Body of pancreas (tissue), 4 donors: ENCODE measurements at regions not wholly inside any gene's neighbourhood (a gene's known extent, or its start where the extent isn't known, plus 50 kb on each side); places are given as distances from the start of the nearest gene placed in this dataset.

ENCODE experiments used
- ATAC-seq: fragments of 150-250 bp; one replicate; pipeline ENCODE4 v1.9.1; 2016
- DNase-seq, 4 donors: peaks; one replicate each; pipeline ENCODE4 v3.0.0-alpha.2; 2019
- H3K27ac ChIP-seq, 4 donors: fragments of 200-600 bp; sonication (generic); 1 replicate in 3 of 4; 2 replicates in 1 of 4; pipeline versions ENCODE4 v1.5.1 to v1.6.1; 2016 to 2019; ENCODE audit warnings: mild to moderate bottlenecking in 1 of 4, mixed read lengths in 1 of 4, moderate library complexity in 1 of 4
- H3K27me3 ChIP-seq, 2 donors: fragments of 200-600 bp; sonication (generic); one replicate each; pipeline ENCODE4 v1.6.0; 2016; ENCODE audit warnings: mild to moderate bottlenecking in 1 of 2
- H3K36me3 ChIP-seq, 2 donors: fragments of 200-600 bp; sonication (generic); replicated peaks in 1 of 2; 2 replicates each; pipeline ENCODE4 v1.5.1; 2016; ENCODE audit warnings: low read depth in 2 of 2; ENCODE audit not compliant: insufficient read depth in 1 of 2
- H3K4me1 ChIP-seq: fragments of 200-600 bp; sonication (generic); one replicate; pipeline ENCODE4 v1.6.0; 2016
- H3K4me3 ChIP-seq, 2 donors: fragments of 200-600 bp; sonication (generic); 1 replicate in 1 of 2; 2 replicates in 1 of 2; pipeline ENCODE4 v1.5.1; 2016 to 2019
- H3K9me3 ChIP-seq, 3 donors: fragments of 200-600 bp; sonication (generic); 1 replicate in 2 of 3; 2 replicates in 1 of 3; pipeline ENCODE4 v1.5.1; 2016
- CTCF ChIP-seq, 7 experiments: fragments of 450-650 bp in 4 of 7; fragments of 200-600 bp in 3 of 7; sonication (generic) in 3 of 7; IDR thresholded peaks; one replicate each; pipeline ENCODE4 v1.5.1; 2016 to 2019; ENCODE audit warnings: antibody characterized with exemption in 7 of 7
- POLR2A ChIP-seq, 3 donors: fragments of 450-650 bp; IDR thresholded peaks; one replicate each; pipeline ENCODE4 v1.6.1; 2016; ENCODE audit warnings: antibody characterized with exemption in 3 of 3, mild to moderate bottlenecking in 2 of 3
- WGBS, 2 donors: methylation state at CpG; one replicate each; pipeline ENCODE4 v1.1.5; 2017; 5-methylcytosine and 5-hydroxymethylcytosine counted together
- intact Hi-C: fragments of 100-400 bp; cut with DNase I; formaldehyde crosslinking; loops from one replicate; pipeline ENCODE4 v1.15.1; 2023

GRCh38 chr5:145375521-145375920 lies 459.6 kb downstream of the PRELID2 start:
- H3K4me3 ChIP-seq, result no peak overlapping the region
- H3K4me1 ChIP-seq, result no peaks in the 10 kb centered on the region
- TF ChIP-seq CTCF (IDR thresholded peaks at IDR 0.05) (no peak), POLR2A (IDR thresholded peaks at IDR 0.05) (no peak)
- ATAC-seq, result no peak
- H3K27me3 ChIP-seq, result no peaks in the 10 kb centered on the region
- WGBS, 2 donors, result 79 to 100% methylated on average over 2 of the region's 2 CpGs
- no peak overlapping the region for H3K27ac ChIP-seq
- DNase-seq, result no peak
- no peaks in the 10 kb centered on the region for H3K36me3 ChIP-seq
- intact Hi-C loops, result no loop called here
- H3K9me3 ChIP-seq, result peaks cover 0 to 24% (median 0%) of the 10 kb centered on the region in 3 donors

- intact Hi-C loops, result no loop called here
- Histone ChIP-seq H3K36me3 (no peaks in the 10 kb centered on the region), H3K27me3 (no peaks in the 10 kb centered on the region), H3K9me3 (no peaks in the 10 kb centered on the region), H3K4me3 (no peak overlapping the region), H3K4me1 (no peaks in the 10 kb centered on the region), H3K27ac (no peak overlapping the region)
- TF ChIP-seq CTCF (IDR thresholded peaks at IDR 0.05) (no peak), POLR2A (IDR thresholded peaks at IDR 0.05) (no peak)
- DNase-seq (no peak), ATAC-seq (no peak)
- 70% methylated on average over 3 of the region's 3 CpGs for WGBS, 2 donors
These were observed 469.7 kb downstream of the PRELID2 start for GRCh38 chr5:145365464-145365863.

- no peak for ATAC-seq
- H3K4me3 ChIP-seq, result no peak overlapping the region
- DNase-seq, result no peak
- H3K4me1 ChIP-seq, result no peaks in the 10 kb centered on the region
- H3K27me3 ChIP-seq, result no peaks in the 10 kb centered on the region
- 50 to 61% methylated on average over 2 of the region's 2 CpGs for WGBS, 2 donors
- no peaks in the 10 kb centered on the region for H3K36me3 ChIP-seq
- no peaks in the 10 kb centered on the region for H3K9me3 ChIP-seq
- intact Hi-C loops, result no loop called here
- TF ChIP-seq CTCF (IDR thresholded peaks at IDR 0.05) (no peak), POLR2A (IDR thresholded peaks at IDR 0.05) (no peak)
- no peak overlapping the region for H3K27ac ChIP-seq
These were observed 472.9 kb downstream of the PRELID2 start for GRCh38 chr5:145362266-145362665.

- Histone ChIP-seq H3K4me1 (no peaks in the 10 kb centered on the region), H3K27me3 (no peaks in the 10 kb centered on the region), H3K36me3 (no peaks in the 10 kb centered on the region), H3K9me3 (no peaks in the 10 kb centered on the region), H3K27ac (no peak overlapping the region), H3K4me3 (no peak overlapping the region)
- intact Hi-C loops, result no loop called here
- ATAC-seq (no peak), DNase-seq (no peak)
- TF ChIP-seq POLR2A (IDR thresholded peaks at IDR 0.05) (no peak), CTCF (IDR thresholded peaks at IDR 0.05) (no peak)
These were observed 474.2 kb downstream of the PRELID2 start for GRCh38 chr5:145360936-145361335.

GRCh38 chr5:145350513-145350912 lies 484.6 kb downstream of the PRELID2 start:
- H3K27ac ChIP-seq, result no peak overlapping the region
- no peaks in the 10 kb centered on the region for H3K9me3 ChIP-seq
- intact Hi-C loops, result no loop called here
- DNase-seq, result no peak
- TF ChIP-seq CTCF (IDR thresholded peaks at IDR 0.05), result no peak
- no peak for TF ChIP-seq POLR2A (IDR thresholded peaks at IDR 0.05)
- H3K27me3 ChIP-seq, result no peaks in the 10 kb centered on the region
- WGBS, 2 donors, result 88 to 91% methylated on average over 1 of the region's 1 CpG
- no peaks in the 10 kb centered on the region for H3K36me3 ChIP-seq
- peaks cover 9% of the 10 kb centered on the region for H3K4me1 ChIP-seq
- no peak overlapping the region for H3K4me3 ChIP-seq
- no peak for ATAC-seq
